DND-41 (cell line): ENCODE measurements at regions not wholly inside any gene's neighbourhood (a gene's known extent, or its start where the extent isn't known, plus 50 kb on each side); places are given as distances from the start of the nearest gene placed in this dataset.

Experiments
- ATAC-seq: fragments of 200-7000 bp; cut with Tn5 transposase; 3 replicates; pipeline ENCODE4 v1.9.1; 2021; ENCODE audit warnings: low read depth; ENCODE audit not compliant: insufficient read depth
- DNase-seq: peaks from one replicate; pipeline ENCODE4 v3.0.0-alpha.2; 2020
- H2AFZ ChIP-seq: 2 replicates; pipeline ENCODE4 v1.6.0; 2012; ENCODE audit warnings: low read depth, low read length
- H3K27ac ChIP-seq: 2 replicates; pipeline ENCODE4 v1.5.1; 2012; ENCODE audit warnings: low read length, inconsistent platforms
- H3K27me3 ChIP-seq: fragments of 200-600 bp; sonication (generic); 2 replicates; pipeline ENCODE4 v1.6.0; 2012; ENCODE audit warnings: low read length, mild to moderate bottlenecking, inconsistent platforms; ENCODE audit not compliant: insufficient read depth, poor library complexity
- H3K36me3 ChIP-seq: 2 replicates; pipeline ENCODE4 v1.5.1; 2012; ENCODE audit warnings: low read length, inconsistent platforms; ENCODE audit not compliant: insufficient read depth
- H3K4me1 ChIP-seq: 2 replicates; pipeline ENCODE4 v1.5.1; 2012; ENCODE audit warnings: mild to moderate bottlenecking, low read length; ENCODE audit not compliant: insufficient read depth
- H3K4me2 ChIP-seq: 2 replicates; pipeline ENCODE4 v1.6.0; 2012; ENCODE audit warnings: mild to moderate bottlenecking, moderate library complexity, low read length, inconsistent platforms; ENCODE audit not compliant: insufficient read depth
- H3K4me3 ChIP-seq, 2 experiments: fragments of 200-600 bp in 1 of 2; shearing (Covaris generic) in 1 of 2; 2 replicates each; pipeline ENCODE4 v1.5.1; 2012 to 2016; ENCODE audit warnings: inconsistent platforms in 2 of 2, low read length in 2 of 2, mild to moderate bottlenecking in 2 of 2, low read depth in 1 of 2, moderate library complexity in 1 of 2
- H3K79me2 ChIP-seq: 2 replicates; pipeline ENCODE4 v1.6.0; 2012; ENCODE audit warnings: low read length, inconsistent platforms; ENCODE audit not compliant: insufficient read depth
- H3K9ac ChIP-seq: 2 replicates; pipeline ENCODE4 v1.6.0; 2012; ENCODE audit warnings: low read depth, mild to moderate bottlenecking, inconsistent platforms, low read length, moderate library complexity
- H3K9me3 ChIP-seq: 2 replicates; pipeline ENCODE4 v1.5.1; 2012; ENCODE audit warnings: low read length, moderate library complexity, mild to moderate bottlenecking, inconsistent platforms; ENCODE audit not compliant: insufficient read depth, severe bottlenecking
- H4K20me1 ChIP-seq: 2 replicates; pipeline ENCODE4 v1.6.0; 2012; ENCODE audit warnings: low read length; ENCODE audit not compliant: insufficient read depth
- CTCF ChIP-seq: IDR thresholded peaks from 2 replicates; pipeline ENCODE4 v1.5.1; 2012; ENCODE audit warnings: borderline replicate concordance, low read length, moderate library complexity, mild to moderate bottlenecking; ENCODE audit not compliant: poor library complexity, severe bottlenecking; ENCODE audit errors: extremely low read depth
- EZH2 ChIP-seq: IDR thresholded peaks from 3 replicates; pipeline ENCODE4 v1.6.1; 2012; ENCODE audit warnings: borderline replicate concordance, low read depth, mild to moderate bottlenecking, moderate library complexity, low read length, inconsistent platforms; ENCODE audit not compliant: severe bottlenecking

GRCh38 chr2:118565786-118566540 is 281.5 kb downstream of the EN1 start:
- H3K9me3 ChIP-seq: no peaks in the 10 kb centered on the region
- H4K20me1 ChIP-seq: no peaks in the 10 kb centered on the region
- no peak overlapping the region for H2AFZ ChIP-seq
- H3K4me3 ChIP-seq: no peak overlapping the region
- no peaks in the 10 kb centered on the region for H3K27me3 ChIP-seq
- no peaks in the 10 kb centered on the region for H3K79me2 ChIP-seq
- H3K4me2 ChIP-seq: no peak overlapping the region
- no peaks in the 10 kb centered on the region for H3K36me3 ChIP-seq
- DNase-seq (no peak), ATAC-seq (no peak)
- TF ChIP-seq EZH2: no peak
- no peak for TF ChIP-seq CTCF
- H3K9ac ChIP-seq: no peak overlapping the region
- no peaks in the 10 kb centered on the region for H3K4me1 ChIP-seq
- no peak overlapping the region for H3K27ac ChIP-seq

- Histone ChIP-seq H3K27me3 (no peaks in the 10 kb centered on the region), H3K79me2 (no peaks in the 10 kb centered on the region), H3K9ac (no peak overlapping the region), H3K4me1 (no peaks in the 10 kb centered on the region), H3K4me2 (no peak overlapping the region), H3K9me3 (no peaks in the 10 kb centered on the region), H3K27ac (no peak overlapping the region), H4K20me1 (no peaks in the 10 kb centered on the region), H3K4me3 (no peak overlapping the region), H2AFZ (no peak overlapping the region), H3K36me3 (no peaks in the 10 kb centered on the region)
- DNase-seq (no peak), ATAC-seq (no peak)
- TF ChIP-seq CTCF (no peak), EZH2 (no peak)
Observed at GRCh38 chr2:118565301-118565700, 282.1 kb downstream of the EN1 start.

- no peak for DNase-seq
- no peak overlapping the region for H3K4me3 ChIP-seq
- ATAC-seq: no peak
- TF ChIP-seq CTCF (no peak), EZH2 (no peak)
- no peak overlapping the region for H3K4me2 ChIP-seq
- no peaks in the 10 kb centered on the region for H3K9me3 ChIP-seq
- H4K20me1 ChIP-seq: no peaks in the 10 kb centered on the region
- H3K36me3 ChIP-seq: no peaks in the 10 kb centered on the region
- no peak overlapping the region for H3K9ac ChIP-seq
- H3K4me1 ChIP-seq: no peaks in the 10 kb centered on the region
- H2AFZ ChIP-seq: no peak overlapping the region
- no peaks in the 10 kb centered on the region for H3K79me2 ChIP-seq
- H3K27me3 ChIP-seq: no peaks in the 10 kb centered on the region
- no peak overlapping the region for H3K27ac ChIP-seq
Observed at GRCh38 chr2:118562144-118562543, 285.3 kb downstream of the EN1 start.

DNA sequence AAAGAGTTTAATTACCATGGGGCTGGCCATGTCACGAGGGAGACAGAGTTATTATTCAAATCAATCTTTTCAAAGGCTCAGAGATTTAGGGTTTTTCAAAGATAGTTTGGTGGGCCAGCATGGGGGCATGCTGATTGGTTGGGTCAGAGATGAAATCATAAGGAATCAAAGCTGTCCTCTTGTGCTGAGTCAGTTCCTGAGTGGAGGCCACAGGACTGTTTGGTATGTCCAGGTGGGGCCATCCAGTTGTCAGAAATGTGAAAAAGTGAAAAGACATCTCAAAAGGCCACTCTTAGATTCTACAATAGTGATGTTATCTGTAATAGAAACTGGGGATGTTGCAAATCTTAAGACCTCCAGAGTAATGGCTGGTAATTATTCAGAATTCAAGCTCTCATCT is 288.6 kb downstream of the EN1 start:
- TF ChIP-seq CTCF (no peak), EZH2 (no peak)
- H2AFZ ChIP-seq: no peak overlapping the region

More for the DNA sequence above, 288.6 kb downstream of the EN1 start:
- no peak for DNase-seq
- ATAC-seq: no peak
- Histone ChIP-seq H3K9me3 (no peaks in the 10 kb centered on the region), H3K9ac (no peak overlapping the region), H3K4me3 (no peak overlapping the region), H3K27me3 (no peaks in the 10 kb centered on the region), H4K20me1 (no peaks in the 10 kb centered on the region), H3K36me3 (no peaks in the 10 kb centered on the region), H3K27ac (no peak overlapping the region), H3K4me2 (no peak overlapping the region), H3K4me1 (no peaks in the 10 kb centered on the region), H3K79me2 (no peaks in the 10 kb centered on the region)
